Endodermal cell (in vitro differentiated cells): ENCODE measurements at regions not wholly inside any gene's neighbourhood (a gene's known extent, or its start where the extent isn't known, plus 50 kb on each side); places are given as distances from the start of the nearest gene placed in this dataset.
A peak's percentile ranks its signal among the peaks of the same experiment; 100 is the strongest.
"Not testable (repeated sequence)": the region's sequence is repeated elsewhere in the genome, so short reads cannot be mapped to it uniquely, and the experiment has no call there.

Experiments used
- DNase-seq: peaks from one replicate; pipeline ENCODE4 v3.0.0-alpha.2; 2017
- H3K27ac ChIP-seq: 2 replicates; pipeline ENCODE4 v1.5.1; 2013; ENCODE audit warnings: mild to moderate bottlenecking, low read depth, low read length, moderate library complexity
- H3K27me3 ChIP-seq: 2 replicates; pipeline ENCODE4 v1.6.1; 2013; ENCODE audit warnings: mild to moderate bottlenecking, low read length, moderate library complexity; ENCODE audit not compliant: insufficient read depth, control insufficient read depth, poor library complexity, severe bottlenecking
- H3K36me3 ChIP-seq: 2 replicates; pipeline ENCODE4 v1.7.0; 2013; ENCODE audit warnings: mild to moderate bottlenecking, low read length, moderate library complexity; ENCODE audit not compliant: control insufficient read depth, insufficient read depth
- H3K4me1 ChIP-seq: one replicate; pipeline ENCODE4 v1.7.0; 2013; ENCODE audit warnings: low read length; ENCODE audit not compliant: control insufficient read depth, insufficient read depth
- H3K4me3 ChIP-seq: 2 replicates; pipeline ENCODE4 v1.5.1; 2013; ENCODE audit warnings: mild to moderate bottlenecking, low read length, moderate library complexity
- H3K9ac ChIP-seq: 2 replicates; pipeline ENCODE4 v1.6.1; 2013; ENCODE audit warnings: mild to moderate bottlenecking, low read length, moderate library complexity; ENCODE audit not compliant: poor library complexity, severe bottlenecking; ENCODE audit errors: extremely low read depth
- H3K9me3 ChIP-seq: 2 replicates; pipeline ENCODE4 v1.6.1; 2013; ENCODE audit warnings: mild to moderate bottlenecking, low read length, moderate library complexity; ENCODE audit not compliant: control insufficient read depth
- H3K27ac Mint-ChIP-seq: 2 replicates; pipeline ENCODE4 v1.8.0; 2020; ENCODE audit warnings: mixed read lengths
- H3K27me3 Mint-ChIP-seq: 2 replicates; pipeline ENCODE4 v1.8.0; 2021; ENCODE audit warnings: mild to moderate bottlenecking, mixed read lengths; ENCODE audit not compliant: insufficient read depth
- H3K36me3 Mint-ChIP-seq: 2 replicates; pipeline ENCODE4 v1.8.0; 2020; ENCODE audit warnings: low read depth, mixed read lengths
- H3K4me1 Mint-ChIP-seq: 2 replicates; pipeline ENCODE4 v1.8.0; 2020; ENCODE audit warnings: mixed read lengths
- H3K4me3 Mint-ChIP-seq: 2 replicates; pipeline ENCODE4 v1.8.0; 2020; ENCODE audit warnings: mild to moderate bottlenecking, moderate library complexity, mixed read lengths
- H3K9me3 Mint-ChIP-seq: 2 replicates; pipeline ENCODE4 v1.8.0; 2020; ENCODE audit warnings: mild to moderate bottlenecking, mixed read lengths
- CTCF ChIP-seq: fragments of 200-600 bp; sonication (generic); conservative IDR thresholded peaks from 2 replicates; pipeline ENCODE4 v1.5.0; 2021; ENCODE audit warnings: antibody characterized with exemption, mild to moderate bottlenecking
- WGBS, 2 experiments: methylation state at CpG; one replicate each; pipeline versions ENCODE4 v1.1.5 to v1.1.7; 2013; ENCODE audit warnings: missing lambda C conversion rate in 2 of 2, mixed read lengths in 1 of 2; ENCODE audit not compliant: insufficient coverage in 1 of 2, insufficient read length in 1 of 2; 5-methylcytosine and 5-hydroxymethylcytosine counted together

GRCh38 chr3:18703798-18704197 is 278.7 kb upstream of the SATB1 start:
- H3K36me3 ChIP-seq, result no peaks in the 10 kb centered on the region
- H3K4me3 Mint-ChIP-seq, result no peak overlapping the region
- H3K27me3 ChIP-seq, result no peaks in the 10 kb centered on the region
- no peak overlapping the region for H3K9ac ChIP-seq
- no peak for TF ChIP-seq CTCF
- H3K27ac ChIP-seq, result no peak overlapping the region
- no peak overlapping the region for H3K27ac Mint-ChIP-seq
- H3K4me1 ChIP-seq, result no peaks in the 10 kb centered on the region
- H3K9me3 Mint-ChIP-seq, result peaks cover 37% of the 10 kb centered on the region
- no peaks in the 10 kb centered on the region for H3K27me3 Mint-ChIP-seq
- H3K4me1 Mint-ChIP-seq, result no peaks in the 10 kb centered on the region
- no peak for DNase-seq
- H3K9me3 ChIP-seq, result peaks cover 22% of the 10 kb centered on the region
- H3K36me3 Mint-ChIP-seq, result peaks cover 3% of the 10 kb centered on the region
- H3K4me3 ChIP-seq, result no peak overlapping the region

GRCh38 chr3:18693588-18694329 is 268.6 kb upstream of the SATB1 start:
- DNase-seq, result not testable (repeated sequence)
- peak overlapping the region; percentile 64 for H3K4me3 Mint-ChIP-seq

GRCh38 chr3:18687286-18687685 is 262.1 kb upstream of the SATB1 start:
- no peaks in the 10 kb centered on the region for H3K27me3 ChIP-seq
- no peak overlapping the region for H3K4me3 ChIP-seq
- 86 to 100% methylated on average over 2 of the region's 4 CpGs for WGBS, 2 experiments
- no peaks in the 10 kb centered on the region for H3K4me1 Mint-ChIP-seq
- H3K4me1 ChIP-seq, result no peaks in the 10 kb centered on the region
- DNase-seq, result no peak
- no peaks in the 10 kb centered on the region for H3K36me3 Mint-ChIP-seq
- no peak overlapping the region for H3K4me3 Mint-ChIP-seq
- H3K9me3 Mint-ChIP-seq, result peaks cover 20% of the 10 kb centered on the region
- no peak overlapping the region for H3K27ac Mint-ChIP-seq
- H3K36me3 ChIP-seq, result no peaks in the 10 kb centered on the region
- H3K27ac ChIP-seq, result no peak overlapping the region
- TF ChIP-seq CTCF, result no peak
- peaks cover 10% of the 10 kb centered on the region for H3K9me3 ChIP-seq
- no peaks in the 10 kb centered on the region for H3K27me3 Mint-ChIP-seq
- no peak overlapping the region for H3K9ac ChIP-seq

More at GRCh38 chr3:18693588-18694329, 268.6 kb upstream of the SATB1 start:
- 86 to 89% methylated on average over 5 to 30 of the region's 33 CpGs for WGBS, 2 experiments
- not testable (repeated sequence) for H3K9ac ChIP-seq, H3K4me3 ChIP-seq, H3K4me1 Mint-ChIP-seq, H3K36me3 Mint-ChIP-seq, H3K27me3 Mint-ChIP-seq, H3K36me3 ChIP-seq, H3K27ac ChIP-seq, H3K4me1 ChIP-seq, H3K9me3 ChIP-seq, H3K27me3 ChIP-seq
- Mint-ChIP-seq H3K9me3 (peaks cover 16% of the 10 kb centered on the region), H3K27ac (peak overlapping the region; percentile 90)

- Histone ChIP-seq H3K9ac (no peak overlapping the region), H3K27me3 (no peaks in the 10 kb centered on the region), H3K27ac (no peak overlapping the region), H3K36me3 (no peaks in the 10 kb centered on the region), H3K4me3 (no peak overlapping the region), H3K4me1 (no peaks in the 10 kb centered on the region), H3K9me3 (peaks cover 10% of the 10 kb centered on the region)
- no peak for TF ChIP-seq CTCF
- no peak for DNase-seq
- Mint-ChIP-seq H3K27ac (no peak overlapping the region), H3K4me3 (no peak overlapping the region), H3K9me3 (peaks cover 20% of the 10 kb centered on the region), H3K27me3 (no peaks in the 10 kb centered on the region), H3K36me3 (no peaks in the 10 kb centered on the region), H3K4me1 (no peaks in the 10 kb centered on the region)
Measured at GRCh38 chr3:18683900-18684299, 258.8 kb upstream of the SATB1 start.
